HepG2 (cell line): ENCODE measurements at regions not wholly inside any gene's neighbourhood (a gene's known extent, or its start where the extent isn't known, plus 50 kb on each side); places are given as distances from the start of the nearest gene placed in this dataset.

Experiments used
- ATAC-seq: fragments of 200-7000 bp; cut with Tn5 transposase; 3 replicates; pipeline ENCODE4 v1.9.1; 2020; ENCODE audit warnings: mild to moderate bottlenecking, moderate library complexity
- BruUV-seq: library from RNA; stranded (reverse); fragments of 400-500 nt; replicated peaks from 2 replicates; lab custom pipeline; 2021; lab: Mats Ljungman, UMichigan
- CTCF ChIA-PET: fragments of 300-600 bp; formaldehyde crosslinking; extraction: SDS; loops from one replicate; lab custom pipeline; 2021; ENCODE audit warnings: low total read pairs, inconsistent platforms, low intra/inter-chr PET ratio; lab: Yijun Ruan, JAX
- POLR2A ChIA-PET: fragments of 350-600 bp; sonication (Branson Sonifier 250); formaldehyde crosslinking; loops from one replicate; lab custom pipeline; 2020; ENCODE audit warnings: antibody characterized with exemption, inconsistent platforms; lab: Yijun Ruan, JAX
- DNase-seq: peaks from one replicate; pipeline ENCODE4 v3.0.0-alpha.2; 2015; ENCODE audit warnings: low spot score
- FAIRE-seq: peaks from 3 replicates; lab custom pipeline; 2011; peaks lifted over from hg19 to GRCh38; lab: Jason Lieb, UNC
- H2AFZ ChIP-seq: one replicate; pipeline ENCODE4 v1.6.1; 2011; ENCODE audit warnings: low read length, inconsistent platforms
- H3K27ac ChIP-seq: fragments of 300-600 bp; 3 replicates; pipeline ENCODE4 v1.8.0; 2011; ENCODE audit warnings: mixed run types, mild to moderate bottlenecking, mixed read lengths, low read length, inconsistent platforms; ENCODE audit not compliant: insufficient read depth; ENCODE audit errors: extremely low read length
- H3K27me3 ChIP-seq, 2 experiments: fragments of 200-600 bp in 1 of 2; 2 replicates in 1 of 2; 3 replicates in 1 of 2; pipeline versions ENCODE4 v1.6.0 to v1.8.0; 2011; ENCODE audit warnings: low read length in 2 of 2, mild to moderate bottlenecking in 2 of 2, moderate library complexity in 2 of 2, inconsistent platforms in 1 of 2; ENCODE audit not compliant: insufficient read depth in 2 of 2, control insufficient read depth in 1 of 2
- H3K36me3 ChIP-seq, 2 experiments: fragments of 200-600 bp in 1 of 2; replicated peaks in 1 of 2; 2 replicates in 1 of 2; 3 replicates in 1 of 2; pipeline versions ENCODE4 v1.5.1 to v1.8.0; 2011; ENCODE audit warnings: low read length in 2 of 2, inconsistent platforms in 1 of 2; ENCODE audit not compliant: insufficient read depth in 2 of 2, control insufficient read depth in 1 of 2
- H3K4me1 ChIP-seq: 2 replicates; pipeline ENCODE4 v1.5.1; 2012; ENCODE audit warnings: low read length, inconsistent platforms; ENCODE audit not compliant: insufficient read depth
- H3K4me2 ChIP-seq: 2 replicates; pipeline ENCODE4 v1.6.0; 2011; ENCODE audit warnings: low read depth, low read length, inconsistent platforms
- H3K4me3 ChIP-seq, 3 experiments: fragments of 200-600 bp in 1 of 3; sonication (generic), shearing (Covaris generic) in 1 of 3; replicated peaks in 1 of 3; 2 replicates each; pipeline ENCODE4 v1.5.1; 2011 to 2016; ENCODE audit warnings: low read length in 3 of 3, inconsistent platforms in 2 of 3, low read depth in 2 of 3, mild to moderate bottlenecking in 2 of 3, control low read depth in 1 of 3, mixed read lengths in 1 of 3; ENCODE audit not compliant: insufficient read depth in 1 of 3
- H3K79me2 ChIP-seq: one replicate; pipeline ENCODE4 v1.6.1; 2011; ENCODE audit warnings: low read length, inconsistent platforms; ENCODE audit not compliant: insufficient read depth
- H3K9ac ChIP-seq: 2 replicates; pipeline ENCODE4 v1.6.0; 2011; ENCODE audit warnings: mild to moderate bottlenecking, low read depth, low read length, inconsistent platforms; ENCODE audit not compliant: insufficient read depth
- H3K9me3 ChIP-seq: 2 replicates; pipeline ENCODE4 v1.5.1; 2012; ENCODE audit warnings: mild to moderate bottlenecking, low read length
- H4K20me1 ChIP-seq: 2 replicates; pipeline ENCODE4 v1.6.0; 2011; ENCODE audit warnings: inconsistent platforms, mild to moderate bottlenecking, low read length, moderate library complexity; ENCODE audit not compliant: insufficient read depth
- GABPA ChIP-seq, 2 experiments: IDR thresholded peaks; 2 replicates each; pipeline ENCODE4 v1.6.1; 2011 to 2016; ENCODE audit warnings: low read depth in 2 of 2, low read length in 1 of 2, missing biosample characterization in 1 of 2, missing genetic modification characterization in 1 of 2
- HNRNPLL ChIP-seq: fragments of 200-400 bp; formaldehyde crosslinking; IDR thresholded peaks from 2 replicates; pipeline ENCODE4 v1.6.1; 2017; ENCODE audit warnings: mild to moderate bottlenecking, low read depth, low read length; ENCODE audit not compliant: poor library complexity, severe bottlenecking
- HOXA9 ChIP-seq: sonication (generic); formaldehyde crosslinking; IDR thresholded peaks from 2 replicates; pipeline ENCODE4 v1.8.1; 2022; ENCODE audit warnings: missing genetic modification reagents, mild to moderate bottlenecking, moderate library complexity, borderline replicate concordance
- NCOA5 ChIP-seq: sonication (generic); formaldehyde crosslinking; IDR thresholded peaks from 2 replicates; pipeline ENCODE4 v1.4.0; 2020; ENCODE audit warnings: missing genetic modification reagents
- NR2F1 ChIP-seq, 2 experiments: fragments of 450-650 bp in 1 of 2; formaldehyde crosslinking in 1 of 2; IDR thresholded peaks; 2 replicates each; pipeline versions ENCODE4 v1.5.0 to v1.6.1; 2016 to 2020; ENCODE audit warnings: mild to moderate bottlenecking in 1 of 2, missing compliant biosample characterization in 1 of 2, missing genetic modification reagents in 1 of 2, moderate library complexity in 1 of 2
- PLRG1 ChIP-seq: fragments of 450-650 bp; conservative IDR thresholded peaks from 2 replicates; pipeline ENCODE4 v1.6.1; 2016
- SALL1 ChIP-seq: sonication (generic); formaldehyde crosslinking; IDR thresholded peaks from 2 replicates; pipeline ENCODE4 v1.8.0; 2022; ENCODE audit warnings: mild to moderate bottlenecking, missing genetic modification reagents
- SP5 ChIP-seq: IDR thresholded peaks from 2 replicates; pipeline ENCODE4 v1.6.1; 2016; ENCODE audit warnings: low read depth, borderline replicate concordance
- TAF15 ChIP-seq: fragments of 200-400 bp; formaldehyde crosslinking; IDR thresholded peaks from one replicate; pipeline ENCODE4 v1.6.1; 2018; ENCODE audit warnings: mild to moderate bottlenecking, low read depth, low read length; ENCODE audit not compliant: poor library complexity, severe bottlenecking
- XRCC5 ChIP-seq: fragments of 200-400 bp; formaldehyde crosslinking; optimal IDR thresholded peaks from 2 replicates; pipeline ENCODE3; 2017; ENCODE audit warnings: mild to moderate bottlenecking, low read length
- ZNF263 ChIP-seq: sonication (generic); formaldehyde crosslinking; IDR thresholded peaks from 2 replicates; pipeline ENCODE4 v1.4.0; 2020; ENCODE audit warnings: missing genetic modification reagents
- ZNF292 ChIP-seq: sonication (generic); formaldehyde crosslinking; IDR thresholded peaks from 2 replicates; pipeline ENCODE4 v1.8.1; 2022; ENCODE audit warnings: mild to moderate bottlenecking, low read depth, missing genetic modification reagents, borderline replicate concordance
- ZNF44 ChIP-seq: sonication (generic); formaldehyde crosslinking; IDR thresholded peaks from 2 replicates; pipeline ENCODE4 v1.5.1; 2020; ENCODE audit warnings: mild to moderate bottlenecking, missing genetic modification reagents
- ZNF562 ChIP-seq: sonication (generic); formaldehyde crosslinking; IDR thresholded peaks from 2 replicates; pipeline ENCODE4 v1.8.0; 2022; ENCODE audit warnings: missing genetic modification reagents, borderline replicate concordance
- WGBS: methylation state at CpG from one replicate; pipeline ENCODE4 v1.1.6; 2017; ENCODE audit warnings: low lambda C conversion rate; 5-methylcytosine and 5-hydroxymethylcytosine counted together
- in situ Hi-C: cut with HindIII; loops from 2 replicates; pipeline ENCODE4 v1.10.0; 2017; ENCODE audit warnings: low pct_unique_long_range_greater_than_20kb; ENCODE audit not compliant: extremely low pct_ligation_motif_present
- intact Hi-C: fragments of 100-400 bp; cut with micrococcal nuclease; formaldehyde crosslinking; loops from one replicate; pipeline ENCODE4 v1.10.0; 2022; ENCODE audit not compliant: unreplicated experiment
- TF ChIP-seq, protein P1 (sequence below): sonication (generic); formaldehyde crosslinking; IDR thresholded peaks from 2 replicates; pipeline ENCODE4 v1.5.1; 2020; ENCODE audit warnings: mild to moderate bottlenecking, missing genetic modification reagents, moderate library complexity

DNA sequence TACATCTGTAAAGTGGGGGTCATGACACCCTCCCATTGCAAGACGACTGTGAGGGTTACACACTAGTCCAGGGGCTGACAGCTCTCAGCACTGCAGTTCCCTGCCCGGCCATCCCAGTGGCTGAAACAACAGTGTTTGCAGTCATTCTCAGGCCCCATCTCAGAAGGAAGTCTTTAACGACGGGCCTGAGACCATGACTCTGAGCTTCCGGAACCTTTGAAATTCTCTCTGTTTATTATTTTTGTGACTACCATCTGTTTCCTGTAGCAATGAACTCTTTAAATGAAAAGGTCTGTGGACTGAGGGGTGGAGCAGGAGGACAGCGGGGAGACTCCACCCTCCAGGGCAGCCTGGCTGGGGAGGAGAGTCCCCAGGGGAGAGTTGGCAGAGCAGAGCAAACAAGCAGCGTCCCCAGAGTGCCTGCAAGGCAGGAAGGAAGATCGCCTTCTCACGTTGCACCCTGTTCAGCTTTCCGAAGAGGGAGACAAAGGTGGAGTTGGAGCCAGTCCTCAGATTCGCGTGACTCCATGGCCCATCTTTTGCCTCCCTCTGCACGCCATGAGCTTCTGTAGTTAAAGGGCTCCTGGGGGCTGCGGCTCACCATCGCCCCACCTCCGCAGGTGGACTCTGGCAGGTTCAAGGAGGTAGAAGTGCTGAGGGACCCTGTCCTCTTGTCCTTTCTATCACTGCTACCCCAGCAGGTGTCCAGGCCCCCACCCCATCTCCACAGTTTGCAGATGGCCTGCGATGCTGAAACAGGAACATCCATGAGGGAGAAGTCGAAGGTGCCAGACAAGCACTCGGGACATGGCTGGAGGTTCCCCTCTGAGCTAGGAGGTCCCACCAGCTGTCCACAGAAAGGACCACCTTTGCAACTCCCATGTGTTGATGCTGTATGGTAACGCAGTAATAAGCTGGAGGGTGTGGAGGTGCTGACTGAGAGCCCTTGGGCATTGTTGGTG, 525.8 kb upstream of the PROK2 start:
- FAIRE-seq, result no peak
- peak overlapping the region; percentile 76 for H3K4me2 ChIP-seq
- no peak for TF ChIP-seq XRCC5
- 0 out of 2 replicates have a peak, but pooled peaks have one; percentile 30 for TF ChIP-seq SALL1 (CRISPR knock-in tag)
- TF ChIP-seq PLRG1, result no peak
- 0 out of 2 replicates have a peak, but pooled peaks have one; percentile 47 for TF ChIP-seq ZNF263 (CRISPR knock-in tag)
- no peak for TF ChIP-seq NR2F1 (CRISPR knock-in tag; IDR thresholded peaks at IDR 0.05)
- peak; percentile 46; the same call in 1 of the 2 replicates for TF ChIP-seq SP5 (CRISPR knock-in tag)
- TF ChIP-seq HNRNPLL, result no peak
- TF ChIP-seq ZNF562 (CRISPR knock-in tag), result no peak
- no peak for TF ChIP-seq HOXA9 (CRISPR knock-in tag)
- no peak for TF ChIP-seq GABPA (IDR thresholded peaks at IDR 0.05; ENCODE audit: low read depth, low read length)
- 0 out of 2 replicates have a peak, but pooled peaks have one; percentile 31 for TF ChIP-seq GABPA (CRISPR knock-in tag; IDR thresholded peaks at IDR 0.05; ENCODE audit: low read depth)
- TF ChIP-seq ZNF292, result peak; percentile 72; the same call in 1 of the 2 replicates
- TF ChIP-seq, protein P1, sequence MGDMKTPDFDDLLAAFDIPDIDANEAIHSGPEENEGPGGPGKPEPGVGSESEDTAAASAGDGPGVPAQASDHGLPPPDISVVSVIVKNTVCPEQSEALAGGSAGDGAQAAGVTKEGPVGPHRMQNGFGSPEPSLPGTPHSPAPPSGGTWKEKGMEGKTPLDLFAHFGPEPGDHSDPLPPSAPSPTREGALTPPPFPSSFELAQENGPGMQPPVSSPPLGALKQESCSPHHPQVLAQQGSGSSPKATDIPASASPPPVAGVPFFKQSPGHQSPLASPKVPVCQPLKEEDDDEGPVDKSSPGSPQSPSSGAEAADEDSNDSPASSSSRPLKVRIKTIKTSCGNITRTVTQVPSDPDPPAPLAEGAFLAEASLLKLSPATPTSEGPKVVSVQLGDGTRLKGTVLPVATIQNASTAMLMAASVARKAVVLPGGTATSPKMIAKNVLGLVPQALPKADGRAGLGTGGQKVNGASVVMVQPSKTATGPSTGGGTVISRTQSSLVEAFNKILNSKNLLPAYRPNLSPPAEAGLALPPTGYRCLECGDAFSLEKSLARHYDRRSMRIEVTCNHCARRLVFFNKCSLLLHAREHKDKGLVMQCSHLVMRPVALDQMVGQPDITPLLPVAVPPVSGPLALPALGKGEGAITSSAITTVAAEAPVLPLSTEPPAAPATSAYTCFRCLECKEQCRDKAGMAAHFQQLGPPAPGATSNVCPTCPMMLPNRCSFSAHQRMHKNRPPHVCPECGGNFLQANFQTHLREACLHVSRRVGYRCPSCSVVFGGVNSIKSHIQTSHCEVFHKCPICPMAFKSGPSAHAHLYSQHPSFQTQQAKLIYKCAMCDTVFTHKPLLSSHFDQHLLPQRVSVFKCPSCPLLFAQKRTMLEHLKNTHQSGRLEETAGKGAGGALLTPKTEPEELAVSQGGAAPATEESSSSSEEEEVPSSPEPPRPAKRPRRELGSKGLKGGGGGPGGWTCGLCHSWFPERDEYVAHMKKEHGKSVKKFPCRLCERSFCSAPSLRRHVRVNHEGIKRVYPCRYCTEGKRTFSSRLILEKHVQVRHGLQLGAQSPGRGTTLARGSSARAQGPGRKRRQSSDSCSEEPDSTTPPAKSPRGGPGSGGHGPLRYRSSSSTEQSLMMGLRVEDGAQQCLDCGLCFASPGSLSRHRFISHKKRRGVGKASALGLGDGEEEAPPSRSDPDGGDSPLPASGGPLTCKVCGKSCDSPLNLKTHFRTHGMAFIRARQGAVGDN (CRISPR knock-in tag), result 0 out of 2 replicates have a peak, but pooled peaks have one; percentile 25
- no peak for TF ChIP-seq TAF15
- no peak for TF ChIP-seq ZNF44 (CRISPR knock-in tag)
- no peak for TF ChIP-seq NCOA5 (CRISPR knock-in tag)

More for the DNA sequence above, 525.8 kb upstream of the PROK2 start:
- H3K9me3 ChIP-seq, result no peaks in the 10 kb centered on the region
- no peak overlapping the region for H3K27ac ChIP-seq
- H3K4me3 ChIP-seq, result peak overlapping the region in 1 of 3 experiments; percentile 63; a peak in 3 of 6 replicates
- peaks cover 0 to 4% of the 10 kb centered on the region in 2 experiments; a peak in 1 of 5 replicates for H3K27me3 ChIP-seq
- no peaks in the 10 kb centered on the region for H4K20me1 ChIP-seq
- peaks cover 14% of the 10 kb centered on the region for H3K4me1 ChIP-seq
- in situ Hi-C loops, result no loop called here
- BruUV-seq, result no TSS peak
- H3K79me2 ChIP-seq, result no peaks in the 10 kb centered on the region
- WGBS, result 33% methylated on average over 12 of the region's 20 CpGs
- POLR2A ChIA-PET, result no interaction called here
- H2AFZ ChIP-seq, result peak overlapping the region; percentile 37
- intact Hi-C loops, result loop anchor here (2.0 kb wide), 1 partner anchor 78 kb away; no protein-coding TSS in a partner anchor
- peak; percentile 16 for DNase-seq
- H3K9ac ChIP-seq, result no peak overlapping the region
- peak; percentile 91 for ATAC-seq
- H3K36me3 ChIP-seq, result no peaks in the 10 kb centered on the region
- CTCF ChIA-PET, result no interaction called here
